Thoracic aorta (tissue), 2 donors: ENCODE measurements at regions not wholly inside any gene's neighbourhood (a gene's known extent, or its start where the extent isn't known, plus 50 kb on each side); places are given as distances from the start of the nearest gene placed in this dataset.

Source experiments
- ATAC-seq: fragments of 150-250 bp; one replicate; pipeline ENCODE4 v1.8.0; 2017; ENCODE audit warnings: low read depth; ENCODE audit not compliant: insufficient number of reproducible peaks, low FRiP score
- DNase-seq: peaks from one replicate; pipeline ENCODE4 v3.0.0-alpha.2; 2020; ENCODE audit warnings: low spot score
- H3K27ac ChIP-seq, 2 donors: fragments of 200-600 bp; sonication (generic); 1 replicate in 1 of 2; 2 replicates in 1 of 2; pipeline ENCODE4 v1.5.1; 2016; ENCODE audit warnings: mild to moderate bottlenecking in 2 of 2, moderate library complexity in 2 of 2
- H3K27me3 ChIP-seq: fragments of 200-600 bp; sonication (generic); replicated peaks from 2 replicates; pipeline ENCODE4 v1.6.0; 2016; ENCODE audit warnings: mild to moderate bottlenecking; ENCODE audit not compliant: insufficient read depth
- H3K36me3 ChIP-seq: fragments of 200-600 bp; sonication (generic); one replicate; pipeline ENCODE4 v1.5.1; 2016
- H3K4me1 ChIP-seq, 2 donors: fragments of 200-600 bp; sonication (generic); 1 replicate in 1 of 2; 2 replicates in 1 of 2; pipeline versions ENCODE4 v1.5.1 to v1.6.0; 2016; ENCODE audit warnings: low read depth in 2 of 2, mild to moderate bottlenecking in 1 of 2; ENCODE audit not compliant: control insufficient read depth in 1 of 2
- H3K4me3 ChIP-seq: fragments of 200-600 bp; sonication (generic); 2 replicates; pipeline ENCODE4 v1.5.1; 2016; ENCODE audit warnings: mild to moderate bottlenecking
- H3K9me3 ChIP-seq: fragments of 200-600 bp; sonication (generic); 2 replicates; pipeline ENCODE4 v1.5.1; 2016
- CTCF ChIP-seq: fragments of 200-600 bp; sonication (generic); IDR thresholded peaks from one replicate; pipeline ENCODE4 v1.5.1; 2019; ENCODE audit warnings: antibody characterized with exemption

- H3K27ac ChIP-seq = no peak overlapping the region
- H3K36me3 ChIP-seq = no peaks in the 10 kb centered on the region
- no peak for TF ChIP-seq CTCF
- H3K4me1 ChIP-seq = no peaks in the 10 kb centered on the region
- no peak overlapping the region for H3K4me3 ChIP-seq
- no peak for DNase-seq
- no peak for ATAC-seq
- H3K9me3 ChIP-seq = no peaks in the 10 kb centered on the region
- H3K27me3 ChIP-seq = no peaks in the 10 kb centered on the region
Observed at GRCh38 chr21:35927262-35927661, 133.1 kb downstream of the SETD4 start.

- Histone ChIP-seq H3K27ac (no peak overlapping the region), H3K4me3 (no peak overlapping the region), H3K4me1 (no peaks in the 10 kb centered on the region), H3K27me3 (no peaks in the 10 kb centered on the region), H3K9me3 (no peaks in the 10 kb centered on the region), H3K36me3 (no peaks in the 10 kb centered on the region)
- no peak for DNase-seq
- ATAC-seq = no peak
- no peak for TF ChIP-seq CTCF
Observed at GRCh38 chr21:35926003-35926740, 134.2 kb downstream of the SETD4 start.

- no peak for ATAC-seq
Observed at GRCh38 chr21:35925497-35925896, 134.8 kb downstream of the SETD4 start.

DNA sequence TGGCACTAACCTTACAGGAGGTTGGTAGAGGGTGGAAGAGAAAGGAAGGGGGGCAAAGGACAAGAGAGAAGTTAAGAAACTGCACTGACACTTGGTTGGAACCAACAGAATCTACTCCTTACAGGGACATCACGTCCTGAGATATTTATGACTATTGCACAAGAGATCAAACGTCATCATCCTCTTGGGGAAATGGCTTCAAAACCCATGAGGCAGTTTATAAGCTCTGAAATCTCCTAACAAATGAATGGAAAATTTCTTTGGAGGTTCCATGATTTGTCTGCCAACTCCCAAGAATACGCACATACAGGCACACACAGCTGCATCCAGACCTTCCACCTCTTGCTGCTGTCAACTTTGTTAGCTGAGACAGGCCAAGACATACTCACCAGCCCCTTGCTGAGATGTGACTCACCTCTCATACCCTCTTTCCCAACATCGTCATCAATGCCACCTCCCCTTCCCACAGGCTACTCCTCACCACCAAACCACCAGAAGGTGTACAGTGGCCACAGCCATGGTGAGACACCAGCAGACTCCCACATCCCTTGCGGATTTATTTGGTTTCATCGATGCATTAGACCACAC lies 135.5 kb downstream of the SETD4 start:
- no peak overlapping the region for H3K4me3 ChIP-seq
- no peak for TF ChIP-seq CTCF
- H3K27me3 ChIP-seq = no peaks in the 10 kb centered on the region
- no peak for DNase-seq
- no peaks in the 10 kb centered on the region for H3K4me1 ChIP-seq
- no peaks in the 10 kb centered on the region for H3K36me3 ChIP-seq
- no peak for ATAC-seq
- H3K27ac ChIP-seq = no peak overlapping the region
- no peaks in the 10 kb centered on the region for H3K9me3 ChIP-seq

More at GRCh38 chr21:35925497-35925896, 134.8 kb downstream of the SETD4 start:
- Histone ChIP-seq H3K36me3 (no peaks in the 10 kb centered on the region), H3K9me3 (no peaks in the 10 kb centered on the region), H3K4me1 (no peaks in the 10 kb centered on the region), H3K27me3 (no peaks in the 10 kb centered on the region), H3K27ac (no peak overlapping the region), H3K4me3 (no peak overlapping the region)
- TF ChIP-seq CTCF = no peak
- DNase-seq = no peak

- DNase-seq (no peak), ATAC-seq (no peak)
- no peak overlapping the region for H3K4me3 ChIP-seq
- peaks cover 4% of the 10 kb centered on the region for H3K9me3 ChIP-seq
- no peak overlapping the region for H3K27ac ChIP-seq
- no peaks in the 10 kb centered on the region for H3K27me3 ChIP-seq
- no peak for TF ChIP-seq CTCF
- no peaks in the 10 kb centered on the region for H3K36me3 ChIP-seq
- no peaks in the 10 kb centered on the region for H3K4me1 ChIP-seq
Observed at GRCh38 chr21:35923971-35924370, 136.4 kb downstream of the SETD4 start.
